ENCODE measurements at regions not wholly inside any gene's neighbourhood (a gene's known extent, or its start where the extent isn't known, plus 50 kb on each side); places are given as distances from the start of the nearest gene placed in this dataset.

DNA sequence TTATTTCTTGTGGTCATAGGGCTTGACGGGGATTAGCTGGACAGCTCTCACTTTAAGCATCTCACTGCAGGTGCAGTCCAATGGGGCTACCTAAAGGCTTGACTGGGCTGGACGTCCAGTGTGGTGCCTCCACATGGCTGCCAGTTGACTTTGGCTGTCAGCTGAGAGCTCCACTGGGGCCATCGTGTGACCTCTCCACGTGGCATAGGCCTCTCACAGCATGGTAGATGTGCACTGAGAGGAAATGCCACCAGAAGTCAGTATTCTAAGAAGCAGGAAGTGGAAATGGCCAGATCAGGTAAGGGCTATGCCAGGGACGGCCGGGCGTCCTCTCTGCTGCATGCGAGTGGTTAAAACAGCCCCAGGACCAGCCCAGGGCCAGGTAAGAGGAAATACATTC lies 105.2 kb upstream of the TWIST2 start:
- H3K9me3 ChIP-seq (ENCODE audit: control insufficient read depth in 2 of 2, insufficient read depth in 1 of 2, low read length in 1 of 2): peaks cover 0 to 26% of the 10 kb centered on the region in 2 donors
- no peaks in the 10 kb centered on the region for H3K36me3 ChIP-seq (ENCODE audit: control insufficient read depth in 2 of 2, insufficient read depth in 2 of 2, low read length in 1 of 2)
- H3K4me3 ChIP-seq (ENCODE audit: low read length in 2 of 2): no peak overlapping the region
- 92% methylated on average over 8 of the region's 8 CpGs for whole genome bisulfite sequencing
- DNase-seq (ENCODE audit: low read depth in 6 of 9, low spot score in 9 of 9): no peak
- H3K4me1 ChIP-seq (ENCODE audit: control insufficient read depth in 2 of 2, insufficient read depth in 2 of 2, low read length in 2 of 2): no peaks in the 10 kb centered on the region
- H3K27ac ChIP-seq (ENCODE audit: low read depth in 1 of 2, low read length in 1 of 2): no peak overlapping the region
- H3K27me3 ChIP-seq (ENCODE audit: control insufficient read depth in 2 of 2, insufficient read depth in 1 of 2, low read length in 1 of 2): no peaks in the 10 kb centered on the region

- DNase-seq (ENCODE audit: low read depth in 6 of 9, low spot score in 9 of 9): no peak
- WGBS: 49% methylated on average over 21 of the region's 21 CpGs
- no peaks in the 10 kb centered on the region for H3K36me3 ChIP-seq (ENCODE audit: control insufficient read depth in 2 of 2, insufficient read depth in 2 of 2, low read length in 1 of 2)
- H3K4me1 ChIP-seq (ENCODE audit: control insufficient read depth in 2 of 2, insufficient read depth in 2 of 2, low read length in 2 of 2): no peaks in the 10 kb centered on the region
- H3K4me3 ChIP-seq (ENCODE audit: low read length in 2 of 2): no peak overlapping the region
- H3K9me3 ChIP-seq (ENCODE audit: control insufficient read depth in 2 of 2, insufficient read depth in 1 of 2, low read length in 1 of 2): peaks cover 0 to 26% of the 10 kb centered on the region in 2 donors
- no peak overlapping the region for H3K27ac ChIP-seq (ENCODE audit: low read depth in 1 of 2, low read length in 1 of 2)
- no peaks in the 10 kb centered on the region for H3K27me3 ChIP-seq (ENCODE audit: control insufficient read depth in 2 of 2, insufficient read depth in 1 of 2, low read length in 1 of 2)
Observed at GRCh38 chr2:238743243-238744065, 104.4 kb upstream of the TWIST2 start.

- DNase-seq (ENCODE audit: low read depth in 6 of 9, low spot score in 9 of 9): no peak
- WGBS: 86% methylated on average over 13 of the region's 13 CpGs
- H3K4me1 ChIP-seq (ENCODE audit: control insufficient read depth in 2 of 2, insufficient read depth in 2 of 2, low read length in 2 of 2): no peaks in the 10 kb centered on the region
Observed at GRCh38 chr2:238744951-238745350, 102.9 kb upstream of the TWIST2 start.

GRCh38 chr2:238745997-238746396 lies 101.9 kb upstream of the TWIST2 start:
- Histone ChIP-seq H3K27me3 (ENCODE audit: control insufficient read depth in 2 of 2, insufficient read depth in 1 of 2, low read length in 1 of 2) (no peaks in the 10 kb centered on the region), H3K36me3 (ENCODE audit: control insufficient read depth in 2 of 2, insufficient read depth in 2 of 2, low read length in 1 of 2) (no peaks in the 10 kb centered on the region), H3K9me3 (ENCODE audit: control insufficient read depth in 2 of 2, insufficient read depth in 1 of 2, low read length in 1 of 2) (peaks cover 0 to 26% of the 10 kb centered on the region in 2 donors), H3K4me1 (ENCODE audit: control insufficient read depth in 2 of 2, insufficient read depth in 2 of 2, low read length in 2 of 2) (no peaks in the 10 kb centered on the region), H3K4me3 (ENCODE audit: low read length in 2 of 2) (no peak overlapping the region), H3K27ac (ENCODE audit: low read depth in 1 of 2, low read length in 1 of 2) (no peak overlapping the region)
- 95% methylated on average over 5 of the region's 5 CpGs for WGBS
- DNase-seq (ENCODE audit: low read depth in 6 of 9, low spot score in 9 of 9): no peak

More at GRCh38 chr2:238744951-238745350, 102.9 kb upstream of the TWIST2 start:
- Histone ChIP-seq H3K9me3 (ENCODE audit: control insufficient read depth in 2 of 2, insufficient read depth in 1 of 2, low read length in 1 of 2) (peaks cover 0 to 26% of the 10 kb centered on the region in 2 donors), H3K36me3 (ENCODE audit: control insufficient read depth in 2 of 2, insufficient read depth in 2 of 2, low read length in 1 of 2) (no peaks in the 10 kb centered on the region), H3K27ac (ENCODE audit: low read depth in 1 of 2, low read length in 1 of 2) (no peak overlapping the region), H3K4me3 (ENCODE audit: low read length in 2 of 2) (no peak overlapping the region), H3K27me3 (ENCODE audit: control insufficient read depth in 2 of 2, insufficient read depth in 1 of 2, low read length in 1 of 2) (no peaks in the 10 kb centered on the region)

GRCh38 chr2:238747114-238747513 lies 100.8 kb upstream of the TWIST2 start:
- Histone ChIP-seq H3K27me3 (ENCODE audit: control insufficient read depth in 2 of 2, insufficient read depth in 1 of 2, low read length in 1 of 2) (no peaks in the 10 kb centered on the region), H3K27ac (ENCODE audit: low read depth in 1 of 2, low read length in 1 of 2) (no peak overlapping the region), H3K9me3 (ENCODE audit: control insufficient read depth in 2 of 2, insufficient read depth in 1 of 2, low read length in 1 of 2) (peaks cover 0 to 26% of the 10 kb centered on the region in 2 donors), H3K4me3 (ENCODE audit: low read length in 2 of 2) (no peak overlapping the region), H3K36me3 (ENCODE audit: control insufficient read depth in 2 of 2, insufficient read depth in 2 of 2, low read length in 1 of 2) (no peaks in the 10 kb centered on the region), H3K4me1 (ENCODE audit: control insufficient read depth in 2 of 2, insufficient read depth in 2 of 2, low read length in 2 of 2) (no peaks in the 10 kb centered on the region)
- no peak for DNase-seq (ENCODE audit: low read depth in 6 of 9, low spot score in 9 of 9)
- WGBS: 97% methylated on average over 18 of the region's 18 CpGs

GRCh38 chr2:238747557-238747956 lies 100.3 kb upstream of the TWIST2 start:
- Histone ChIP-seq H3K36me3 (ENCODE audit: control insufficient read depth in 2 of 2, insufficient read depth in 2 of 2, low read length in 1 of 2) (no peaks in the 10 kb centered on the region), H3K27ac (ENCODE audit: low read depth in 1 of 2, low read length in 1 of 2) (no peak overlapping the region), H3K27me3 (ENCODE audit: control insufficient read depth in 2 of 2, insufficient read depth in 1 of 2, low read length in 1 of 2) (no peaks in the 10 kb centered on the region), H3K4me1 (ENCODE audit: control insufficient read depth in 2 of 2, insufficient read depth in 2 of 2, low read length in 2 of 2) (no peaks in the 10 kb centered on the region), H3K4me3 (ENCODE audit: low read length in 2 of 2) (no peak overlapping the region), H3K9me3 (ENCODE audit: control insufficient read depth in 2 of 2, insufficient read depth in 1 of 2, low read length in 1 of 2) (peaks cover 0 to 24% of the 10 kb centered on the region in 2 donors)
- WGBS: 97% methylated on average over 3 of the region's 3 CpGs
- DNase-seq (ENCODE audit: low read depth in 6 of 9, low spot score in 9 of 9): no peak

DNA sequence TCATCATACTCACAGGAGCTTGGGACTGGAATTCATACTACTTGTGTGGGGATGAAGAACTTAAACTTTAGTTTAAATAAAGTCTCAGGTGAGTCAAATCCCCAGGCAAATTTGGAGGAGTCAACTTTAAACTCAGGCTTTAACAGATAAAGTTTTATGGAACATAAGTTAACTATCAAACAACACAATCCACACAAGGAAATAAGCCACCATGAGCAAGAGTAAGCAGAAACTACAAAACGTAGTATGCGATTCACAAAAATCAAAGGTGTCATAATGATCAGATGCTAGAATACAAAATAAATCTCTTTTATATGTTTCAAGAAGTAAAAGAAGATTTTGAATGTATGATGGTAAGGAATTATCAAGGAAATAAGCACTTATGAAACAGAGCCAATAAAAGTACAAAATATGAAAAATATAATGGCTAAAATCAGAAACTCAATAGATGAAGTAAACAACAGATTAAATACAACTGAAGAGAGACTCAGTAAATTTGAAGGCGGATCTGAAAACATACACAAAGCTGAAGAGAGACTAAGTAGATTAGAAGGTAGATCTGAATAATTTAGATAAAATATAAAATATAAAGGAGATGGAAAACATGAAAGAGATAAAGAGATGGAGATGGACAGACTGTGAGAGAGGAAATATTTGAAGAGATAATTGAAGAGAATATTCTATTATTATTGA lies 97.5 kb upstream of the TWIST2 start:
- Histone ChIP-seq H3K27ac (ENCODE audit: low read depth in 1 of 2, low read length in 1 of 2) (no peak overlapping the region), H3K27me3 (ENCODE audit: control insufficient read depth in 2 of 2, insufficient read depth in 1 of 2, low read length in 1 of 2) (no peaks in the 10 kb centered on the region), H3K4me3 (ENCODE audit: low read length in 2 of 2) (no peak overlapping the region), H3K9me3 (ENCODE audit: control insufficient read depth in 2 of 2, insufficient read depth in 1 of 2, low read length in 1 of 2) (peaks cover 0 to 19% of the 10 kb centered on the region in 2 donors), H3K4me1 (ENCODE audit: control insufficient read depth in 2 of 2, insufficient read depth in 2 of 2, low read length in 2 of 2) (no peaks in the 10 kb centered on the region), H3K36me3 (ENCODE audit: control insufficient read depth in 2 of 2, insufficient read depth in 2 of 2, low read length in 1 of 2) (no peaks in the 10 kb centered on the region)
- DNase-seq (ENCODE audit: low read depth in 6 of 9, low spot score in 9 of 9): no peak
- WGBS: over 99% methylated on average over 3 of the region's 3 CpGs

DNA sequence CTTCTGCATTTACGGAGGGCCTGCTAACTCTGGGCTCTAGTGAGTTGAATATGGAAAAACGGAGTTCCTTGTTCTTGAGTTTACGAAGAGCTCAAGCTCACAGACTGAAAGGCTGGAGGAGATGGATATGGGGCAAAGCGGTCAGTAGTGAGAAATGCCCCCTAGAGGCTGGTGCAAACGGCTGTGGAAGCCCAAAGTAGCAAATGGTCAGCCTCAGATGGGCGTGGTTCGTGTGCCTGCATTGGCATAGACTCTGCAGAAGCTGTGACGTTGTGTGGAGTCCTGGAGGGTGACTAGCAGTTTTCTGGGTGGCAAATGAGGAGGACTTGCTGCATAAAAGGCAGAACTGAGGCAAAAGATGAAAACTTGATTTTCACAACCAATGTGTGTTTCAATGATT lies 93.6 kb upstream of the TWIST2 start:
- no peaks in the 10 kb centered on the region for H3K4me1 ChIP-seq (ENCODE audit: control insufficient read depth in 2 of 2, insufficient read depth in 2 of 2, low read length in 2 of 2)
- H3K27me3 ChIP-seq (ENCODE audit: control insufficient read depth in 2 of 2, insufficient read depth in 1 of 2, low read length in 1 of 2): no peaks in the 10 kb centered on the region
- H3K36me3 ChIP-seq (ENCODE audit: control insufficient read depth in 2 of 2, insufficient read depth in 2 of 2, low read length in 1 of 2): no peaks in the 10 kb centered on the region
- no peaks in the 10 kb centered on the region for H3K9me3 ChIP-seq (ENCODE audit: control insufficient read depth in 2 of 2, insufficient read depth in 1 of 2, low read length in 1 of 2)
- WGBS: 75% methylated on average over 8 of the region's 8 CpGs
- no peak for DNase-seq (ENCODE audit: low read depth in 6 of 9, low spot score in 9 of 9)
- no peak overlapping the region for H3K4me3 ChIP-seq (ENCODE audit: low read length in 2 of 2)
- H3K27ac ChIP-seq (ENCODE audit: low read depth in 1 of 2, low read length in 1 of 2): no peak overlapping the region

- no peaks in the 10 kb centered on the region for H3K36me3 ChIP-seq (ENCODE audit: control insufficient read depth in 2 of 2, insufficient read depth in 2 of 2, low read length in 1 of 2)
- H3K4me1 ChIP-seq (ENCODE audit: control insufficient read depth in 2 of 2, insufficient read depth in 2 of 2, low read length in 2 of 2): no peaks in the 10 kb centered on the region
- no peaks in the 10 kb centered on the region for H3K9me3 ChIP-seq (ENCODE audit: control insufficient read depth in 2 of 2, insufficient read depth in 1 of 2, low read length in 1 of 2)
- no peak overlapping the region for H3K27ac ChIP-seq (ENCODE audit: low read depth in 1 of 2, low read length in 1 of 2)
- WGBS: 26% methylated on average over 7 of the region's 7 CpGs
- H3K4me3 ChIP-seq (ENCODE audit: low read length in 2 of 2): no peak overlapping the region
- DNase-seq (ENCODE audit: low read depth in 6 of 9, low spot score in 9 of 9): no peak
- H3K27me3 ChIP-seq (ENCODE audit: control insufficient read depth in 2 of 2, insufficient read depth in 1 of 2, low read length in 1 of 2): no peaks in the 10 kb centered on the region
Observed at GRCh38 chr2:238761868-238762267, 86.0 kb upstream of the TWIST2 start.
